ENCODE measurements at regions not wholly inside any gene's neighbourhood (a gene's known extent, or its start where the extent isn't known, plus 50 kb on each side); places are given as distances from the start of the nearest gene placed in this dataset.

DNA sequence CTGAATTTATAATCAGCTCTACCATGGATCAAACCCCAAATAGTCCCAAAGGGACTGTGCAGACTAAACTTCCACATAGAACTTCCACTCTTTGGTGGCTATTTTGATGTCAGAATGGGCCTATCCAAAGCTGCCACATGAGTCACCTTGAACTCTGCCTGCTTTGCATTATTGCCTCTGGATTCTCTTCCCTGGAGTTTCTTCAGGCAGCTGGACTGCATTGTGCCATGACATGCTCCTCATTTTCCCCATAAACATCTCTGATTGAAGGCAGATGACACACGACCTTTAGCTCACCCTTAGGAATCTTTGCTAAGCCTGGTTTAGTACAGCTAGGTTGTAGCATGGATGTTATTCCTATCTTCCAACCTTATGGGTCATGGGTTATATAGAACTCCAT lies 251.7 kb downstream of the FZD1 start:
- ChIA-PET POLR2A (no interaction called here), CTCF (no interaction called here)
- Histone ChIP-seq H3K4me3 (ENCODE audit: low read depth, low read length) (no peak overlapping the region), H3K27me3 (ENCODE audit: control insufficient read depth, insufficient read depth, low read length) (no peaks in the 10 kb centered on the region; the same call in 1 of the 2 replicates), H3K36me3 (ENCODE audit: control insufficient read depth, insufficient read depth, low read length) (no peaks in the 10 kb centered on the region)
- DNase-seq (ENCODE audit: low read depth), result no peak
- TF ChIP-seq, protein P1, sequence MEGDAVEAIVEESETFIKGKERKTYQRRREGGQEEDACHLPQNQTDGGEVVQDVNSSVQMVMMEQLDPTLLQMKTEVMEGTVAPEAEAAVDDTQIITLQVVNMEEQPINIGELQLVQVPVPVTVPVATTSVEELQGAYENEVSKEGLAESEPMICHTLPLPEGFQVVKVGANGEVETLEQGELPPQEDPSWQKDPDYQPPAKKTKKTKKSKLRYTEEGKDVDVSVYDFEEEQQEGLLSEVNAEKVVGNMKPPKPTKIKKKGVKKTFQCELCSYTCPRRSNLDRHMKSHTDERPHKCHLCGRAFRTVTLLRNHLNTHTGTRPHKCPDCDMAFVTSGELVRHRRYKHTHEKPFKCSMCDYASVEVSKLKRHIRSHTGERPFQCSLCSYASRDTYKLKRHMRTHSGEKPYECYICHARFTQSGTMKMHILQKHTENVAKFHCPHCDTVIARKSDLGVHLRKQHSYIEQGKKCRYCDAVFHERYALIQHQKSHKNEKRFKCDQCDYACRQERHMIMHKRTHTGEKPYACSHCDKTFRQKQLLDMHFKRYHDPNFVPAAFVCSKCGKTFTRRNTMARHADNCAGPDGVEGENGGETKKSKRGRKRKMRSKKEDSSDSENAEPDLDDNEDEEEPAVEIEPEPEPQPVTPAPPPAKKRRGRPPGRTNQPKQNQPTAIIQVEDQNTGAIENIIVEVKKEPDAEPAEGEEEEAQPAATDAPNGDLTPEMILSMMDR (IDR thresholded peaks at IDR 0.05; ENCODE audit: insufficient read depth, low read depth, low read length), result no peak

DNA sequence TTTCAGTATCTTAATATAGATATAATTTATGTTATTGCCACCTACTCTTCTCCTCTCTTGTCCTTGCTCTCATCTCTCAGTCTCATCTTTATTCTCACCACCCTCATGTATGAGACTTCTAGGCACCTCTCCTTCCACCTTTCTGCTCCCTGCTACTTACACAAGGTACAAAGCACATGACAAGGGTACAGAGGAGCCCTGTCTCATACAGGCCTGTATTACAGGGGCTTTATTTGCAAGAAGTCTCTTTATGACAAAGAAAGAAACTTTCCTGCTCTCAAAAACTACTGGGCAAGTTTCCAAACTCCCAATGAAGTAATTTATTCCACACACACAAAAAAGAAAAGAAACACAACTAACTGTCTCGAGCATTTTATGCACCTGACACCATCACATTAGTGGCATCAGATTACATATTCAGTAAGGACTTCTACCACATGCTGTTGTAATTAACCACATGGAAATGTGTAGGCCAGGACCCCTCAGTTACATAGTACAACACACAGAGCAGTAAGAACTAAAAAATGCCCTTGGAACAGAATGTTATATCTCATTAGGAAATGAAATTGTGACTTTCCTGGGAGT lies 253.1 kb downstream of the FZD1 start:
- H3K27me3 ChIP-seq (ENCODE audit: control insufficient read depth, insufficient read depth, low read length), result no peaks in the 10 kb centered on the region; the same call in 1 of the 2 replicates
- DNase-seq (ENCODE audit: low read depth), result no peak
- no peaks in the 10 kb centered on the region for H3K36me3 ChIP-seq (ENCODE audit: control insufficient read depth, insufficient read depth, low read length)
- TF ChIP-seq, protein P1 (IDR thresholded peaks at IDR 0.05; ENCODE audit: insufficient read depth, low read depth, low read length), result no peak
- no peak overlapping the region for H3K4me3 ChIP-seq (ENCODE audit: low read depth, low read length)
- POLR2A ChIA-PET, result no interaction called here
- CTCF ChIA-PET, result no interaction called here

DNA sequence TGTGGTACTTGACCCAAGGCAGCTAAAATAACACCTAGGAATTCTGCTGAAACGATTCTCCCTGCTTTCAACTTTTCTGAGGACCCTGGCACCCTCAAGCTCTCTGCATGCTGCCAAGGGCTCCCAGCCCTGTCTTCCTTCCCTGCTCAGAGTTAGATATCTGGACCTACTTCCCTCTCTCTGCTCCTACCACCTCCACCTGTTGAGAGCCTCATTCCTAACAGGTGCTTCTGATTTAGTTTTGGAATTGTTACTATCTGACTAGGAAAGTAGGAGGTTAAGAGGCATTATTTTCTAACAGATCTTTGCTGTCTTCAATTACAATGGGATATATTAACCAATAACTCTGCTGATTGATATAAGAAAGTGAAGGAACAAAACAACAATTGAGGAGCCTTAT lies 253.8 kb downstream of the FZD1 start:
- DNase-seq (ENCODE audit: low read depth), result no peak
- Histone ChIP-seq H3K36me3 (ENCODE audit: control insufficient read depth, insufficient read depth, low read length) (no peaks in the 10 kb centered on the region), H3K4me3 (ENCODE audit: low read depth, low read length) (no peak overlapping the region), H3K27me3 (ENCODE audit: control insufficient read depth, insufficient read depth, low read length) (no peaks in the 10 kb centered on the region; the same call in 1 of the 2 replicates)
- POLR2A ChIA-PET, result no interaction called here
- TF ChIP-seq, protein P1 (IDR thresholded peaks at IDR 0.05; ENCODE audit: insufficient read depth, low read depth, low read length), result no peak
- CTCF ChIA-PET, result no interaction called here

DNA sequence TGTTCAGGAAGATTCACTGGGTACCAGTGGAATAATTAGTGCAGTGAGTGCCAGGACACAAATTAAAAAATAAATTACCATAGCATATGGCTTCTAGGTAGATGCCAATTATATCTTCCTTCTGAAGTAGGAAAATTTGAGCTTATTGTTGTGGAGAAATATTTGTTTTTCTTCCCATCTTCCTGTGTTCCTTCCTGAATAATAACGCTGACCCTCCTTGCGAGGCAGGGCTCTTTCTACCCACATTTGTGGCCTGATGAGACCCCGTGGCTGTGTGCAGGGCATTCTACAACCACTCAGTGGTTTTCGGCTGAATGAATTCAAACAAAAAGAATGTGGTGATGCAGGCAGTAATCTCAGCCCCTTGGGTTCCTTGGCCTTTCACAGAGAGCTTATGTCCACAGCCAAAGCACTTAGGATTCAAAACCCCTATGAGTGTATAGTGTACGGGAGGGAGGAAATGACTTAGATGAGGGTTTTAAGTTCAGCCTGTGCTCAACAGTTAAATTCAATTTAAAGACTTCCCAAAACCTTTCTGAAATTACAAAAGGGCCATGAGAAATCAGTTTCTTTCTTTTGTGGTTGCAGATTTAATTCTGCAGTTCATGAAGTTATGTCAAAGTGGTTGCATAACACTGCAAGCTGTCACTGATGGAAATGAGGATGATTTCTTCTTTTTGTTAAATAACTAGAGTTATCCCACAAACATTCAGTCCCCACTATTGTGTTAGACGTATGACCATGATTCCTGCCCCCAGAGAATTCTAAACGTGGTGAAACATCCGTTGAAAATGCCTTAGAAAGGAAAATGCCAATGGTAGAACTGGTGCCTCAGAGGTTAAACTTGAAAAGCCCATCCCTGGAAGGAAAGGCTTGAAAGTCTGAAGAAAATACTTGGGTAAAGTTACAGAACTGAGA lies 255.3 kb downstream of the FZD1 start:
- CTCF ChIA-PET, result interaction anchor here (0.5 kb wide), 1 partner anchor 437 kb away, joined by 4 read pairs; no protein-coding TSS in a partner anchor
- POLR2A ChIA-PET, result no interaction called here
- TF ChIP-seq, protein P1 (IDR thresholded peaks at IDR 0.05; ENCODE audit: insufficient read depth, low read depth, low read length), result no peak
- Histone ChIP-seq H3K4me3 (ENCODE audit: low read depth, low read length) (no peak overlapping the region), H3K36me3 (ENCODE audit: control insufficient read depth, insufficient read depth, low read length) (no peaks in the 10 kb centered on the region), H3K27me3 (ENCODE audit: control insufficient read depth, insufficient read depth, low read length) (no peaks in the 10 kb centered on the region; the same call in 1 of the 2 replicates)
- DNase-seq (ENCODE audit: low read depth), result no peak

DNA sequence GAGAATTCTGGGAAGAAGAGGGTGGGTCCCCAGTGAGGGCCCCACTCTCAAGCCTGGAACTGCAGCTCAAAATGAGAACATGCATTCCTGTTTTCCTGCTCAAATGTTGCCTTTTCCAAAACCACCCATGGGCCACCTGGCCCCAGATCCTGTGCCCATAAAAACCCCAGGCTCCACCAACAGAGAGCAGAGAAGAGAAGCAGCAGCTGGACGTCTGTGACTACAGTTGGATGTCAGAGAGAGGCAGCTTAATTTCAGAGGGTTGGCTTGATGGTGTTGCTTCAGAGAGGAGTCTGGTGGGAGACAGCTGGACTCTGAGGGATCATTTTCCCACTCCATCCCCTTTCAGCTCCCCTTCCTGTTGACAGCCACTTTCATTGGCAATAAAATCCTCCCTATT lies 256.4 kb downstream of the FZD1 start:
- Histone ChIP-seq H3K36me3 (ENCODE audit: control insufficient read depth, insufficient read depth, low read length) (no peaks in the 10 kb centered on the region), H3K4me3 (ENCODE audit: low read depth, low read length) (no peak overlapping the region), H3K27me3 (ENCODE audit: control insufficient read depth, insufficient read depth, low read length) (no peaks in the 10 kb centered on the region)
- DNase-seq (ENCODE audit: low read depth), result no peak
- CTCF ChIA-PET, result no interaction called here
- TF ChIP-seq, protein P1 (IDR thresholded peaks at IDR 0.05; ENCODE audit: insufficient read depth, low read depth, low read length), result no peak
- POLR2A ChIA-PET, result no interaction called here
